Esophagus muscularis mucosa (tissue), 4 donors: ENCODE measurements at regions not wholly inside any gene's neighbourhood (a gene's known extent, or its start where the extent isn't known, plus 50 kb on each side); places are given as distances from the start of the nearest gene placed in this dataset.
"Not testable (repeated sequence)": the region's sequence is repeated elsewhere in the genome, so short reads cannot be mapped to it uniquely, and the experiment has no call there.

ENCODE experiments used
- CTCF ChIP-seq, 3 experiments: fragments of 200-600 bp in 2 of 3; fragments of 450-650 bp in 1 of 3; sonication (generic) in 2 of 3; IDR thresholded peaks; one replicate each; pipeline ENCODE4 v1.5.1; 2017 to 2019; ENCODE audit warnings: antibody characterized with exemption in 3 of 3, mild to moderate bottlenecking in 2 of 3, moderate library complexity in 1 of 3
- EP300 ChIP-seq: sonication (generic); formaldehyde crosslinking; IDR thresholded peaks from one replicate; pipeline ENCODE4 v1.6.1; 2017; ENCODE audit warnings: antibody characterized with exemption
- POLR2A ChIP-seq: fragments of 450-650 bp; IDR thresholded peaks from one replicate; pipeline ENCODE4 v1.6.1; 2017; ENCODE audit warnings: antibody characterized with exemption, moderate library complexity, mild to moderate bottlenecking, low read depth

GRCh38 chr3:10736444-10736843, 79.6 kb upstream of the SLC6A11 start:
- not testable (repeated sequence) for TF ChIP-seq CTCF (IDR thresholded peaks at IDR 0.05); POLR2A; EP300
